Mammary epithelial cell (primary cell): ENCODE measurements at regions not wholly inside any gene's neighbourhood (a gene's known extent, or its start where the extent isn't known, plus 50 kb on each side); places are given as distances from the start of the nearest gene placed in this dataset.

Source experiments
- CTCF ChIP-seq, 2 donors: IDR thresholded peaks in 1 of 2; conservative IDR thresholded peaks in 1 of 2; 2 replicates each; pipeline ENCODE4 v1.5.1; 2011 to 2012; ENCODE audit warnings: inconsistent platforms in 2 of 2, low read length in 2 of 2, mild to moderate bottlenecking in 2 of 2, control low read depth in 1 of 2, low read depth in 1 of 2; ENCODE audit not compliant: insufficient read depth in 1 of 2; ENCODE audit errors: extremely low read depth in 1 of 2
- EZH2 ChIP-seq: IDR thresholded peaks from 2 replicates; pipeline ENCODE4 v1.6.1; 2012; ENCODE audit warnings: low read length, inconsistent platforms, borderline replicate concordance

GRCh38 chr14:101040538-101041442 lies 137.3 kb upstream of the RTL1 start:
- TF ChIP-seq CTCF (conservative IDR thresholded peaks at IDR 0.05 in 1 of 2, IDR thresholded peaks at IDR 0.05 in 1 of 2; ENCODE audit: extremely low read depth in 1 of 2, insufficient read depth in 1 of 2, low read depth in 1 of 2, low read length in 2 of 2) (no peak), EZH2 (no peak)
